Suprapubic skin (tissue), 4 donors: ENCODE measurements at regions not wholly inside any gene's neighbourhood (a gene's known extent, or its start where the extent isn't known, plus 50 kb on each side); places are given as distances from the start of the nearest gene placed in this dataset.

Experiments used
- DNase-seq, 2 donors: peaks; one replicate each; pipeline ENCODE4 v3.0.0-alpha.2; 2019; ENCODE audit warnings: low spot score in 2 of 2
- H3K27ac ChIP-seq: fragments of 200-600 bp; sonication (generic); one replicate; pipeline ENCODE4 v1.5.1; 2019
- H3K27me3 ChIP-seq: fragments of 200-600 bp; sonication (generic); one replicate; pipeline ENCODE4 v1.5.1; 2019
- H3K36me3 ChIP-seq: fragments of 200-600 bp; sonication (generic); one replicate; pipeline ENCODE4 v1.5.1; 2019
- H3K4me1 ChIP-seq: fragments of 200-600 bp; sonication (generic); one replicate; pipeline ENCODE4 v1.5.1; 2019
- H3K4me3 ChIP-seq: fragments of 200-600 bp; sonication (generic); one replicate; pipeline ENCODE4 v1.5.1; 2019; ENCODE audit warnings: mild to moderate bottlenecking
- H3K9me3 ChIP-seq: fragments of 200-600 bp; sonication (generic); one replicate; pipeline ENCODE4 v1.5.1; 2019
- EP300 ChIP-seq: sonication (generic); formaldehyde crosslinking; IDR thresholded peaks from one replicate; pipeline ENCODE4 v1.6.1; 2017; ENCODE audit warnings: antibody characterized with exemption
- POLR2A ChIP-seq, 2 donors: fragments of 450-650 bp; IDR thresholded peaks; one replicate each; pipeline ENCODE4 v1.6.1; 2017; ENCODE audit warnings: antibody characterized with exemption in 2 of 2, mild to moderate bottlenecking in 2 of 2, moderate library complexity in 2 of 2
- POLR2AphosphoS5 ChIP-seq, 3 donors: sonication (generic); formaldehyde crosslinking; IDR thresholded peaks; one replicate each; pipeline ENCODE4 v1.6.1; 2017; ENCODE audit warnings: antibody characterized with exemption in 3 of 3
- WGBS: methylation state at CpG from one replicate; pipeline ENCODE4 v1.1.5; 2018; 5-methylcytosine and 5-hydroxymethylcytosine counted together
- TF ChIP-seq, protein P1 (sequence below), 2 donors: fragments of 200-600 bp in 1 of 2; fragments of 450-650 bp in 1 of 2; sonication (generic) in 1 of 2; IDR thresholded peaks; one replicate each; pipeline ENCODE4 v1.5.1; 2016 to 2019; ENCODE audit warnings: antibody characterized with exemption in 2 of 2, mild to moderate bottlenecking in 1 of 2, moderate library complexity in 1 of 2

DNA sequence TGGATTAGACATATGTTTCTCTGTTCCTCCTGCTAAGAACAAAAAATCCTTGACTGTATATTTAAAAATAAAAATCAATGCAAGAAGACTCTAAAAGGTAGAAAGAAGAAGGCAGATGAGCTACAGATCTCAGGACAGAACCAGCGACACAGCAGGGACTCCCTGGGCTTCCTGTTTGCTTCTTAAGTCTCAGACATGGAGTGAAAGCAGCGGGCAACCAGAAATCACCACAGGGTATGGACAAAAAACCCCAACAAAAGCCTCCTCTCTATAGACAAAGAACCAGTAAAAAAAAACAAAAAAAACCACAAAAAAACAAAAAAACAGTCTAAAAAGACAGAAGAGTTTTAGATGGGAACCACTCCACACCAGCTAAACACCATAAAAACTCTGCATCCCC is 971.0 kb upstream of the GYPC start:
- H3K9me3 ChIP-seq, result no peaks in the 10 kb centered on the region
- no peaks in the 10 kb centered on the region for H3K27me3 ChIP-seq
- no peak overlapping the region for H3K27ac ChIP-seq
- TF ChIP-seq EP300, result no peak
- no peak for TF ChIP-seq POLR2A (IDR thresholded peaks at IDR 0.05)
- TF ChIP-seq, protein P1, sequence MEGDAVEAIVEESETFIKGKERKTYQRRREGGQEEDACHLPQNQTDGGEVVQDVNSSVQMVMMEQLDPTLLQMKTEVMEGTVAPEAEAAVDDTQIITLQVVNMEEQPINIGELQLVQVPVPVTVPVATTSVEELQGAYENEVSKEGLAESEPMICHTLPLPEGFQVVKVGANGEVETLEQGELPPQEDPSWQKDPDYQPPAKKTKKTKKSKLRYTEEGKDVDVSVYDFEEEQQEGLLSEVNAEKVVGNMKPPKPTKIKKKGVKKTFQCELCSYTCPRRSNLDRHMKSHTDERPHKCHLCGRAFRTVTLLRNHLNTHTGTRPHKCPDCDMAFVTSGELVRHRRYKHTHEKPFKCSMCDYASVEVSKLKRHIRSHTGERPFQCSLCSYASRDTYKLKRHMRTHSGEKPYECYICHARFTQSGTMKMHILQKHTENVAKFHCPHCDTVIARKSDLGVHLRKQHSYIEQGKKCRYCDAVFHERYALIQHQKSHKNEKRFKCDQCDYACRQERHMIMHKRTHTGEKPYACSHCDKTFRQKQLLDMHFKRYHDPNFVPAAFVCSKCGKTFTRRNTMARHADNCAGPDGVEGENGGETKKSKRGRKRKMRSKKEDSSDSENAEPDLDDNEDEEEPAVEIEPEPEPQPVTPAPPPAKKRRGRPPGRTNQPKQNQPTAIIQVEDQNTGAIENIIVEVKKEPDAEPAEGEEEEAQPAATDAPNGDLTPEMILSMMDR (IDR thresholded peaks at IDR 0.05), result no peak
- no peak for TF ChIP-seq POLR2AphosphoS5 (IDR thresholded peaks at IDR 0.05)
- H3K4me3 ChIP-seq, result no peak overlapping the region
- WGBS, result 75% methylated on average over 2 of the region's 2 CpGs
- no peaks in the 10 kb centered on the region for H3K4me1 ChIP-seq
- no peaks in the 10 kb centered on the region for H3K36me3 ChIP-seq
- DNase-seq, result no peak

DNA sequence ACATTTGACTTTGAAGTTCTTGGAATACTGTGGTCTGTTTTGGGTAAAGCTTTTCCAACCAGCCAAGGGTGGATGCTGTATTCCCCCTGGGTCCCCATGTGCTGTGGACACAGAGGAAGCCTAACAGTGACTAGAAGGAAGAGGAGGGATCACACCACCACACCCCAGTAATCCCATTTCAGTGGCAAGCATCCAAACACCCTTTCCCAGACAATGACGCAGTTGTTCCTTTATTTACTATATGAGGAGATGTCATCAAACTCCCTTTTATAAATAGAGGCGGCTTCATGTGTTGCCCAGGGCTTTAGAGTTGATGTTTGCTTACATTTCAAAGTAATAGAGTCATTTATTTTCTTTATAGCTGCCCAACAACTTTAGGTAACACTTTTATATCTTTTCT is 959.4 kb upstream of the GYPC start:
- no peak for DNase-seq
- no peak overlapping the region for H3K27ac ChIP-seq
- H3K27me3 ChIP-seq, result no peaks in the 10 kb centered on the region
- no peaks in the 10 kb centered on the region for H3K9me3 ChIP-seq
- 42% methylated on average over 2 of the region's 2 CpGs for WGBS
- no peaks in the 10 kb centered on the region for H3K36me3 ChIP-seq
- TF ChIP-seq POLR2AphosphoS5 (IDR thresholded peaks at IDR 0.05) (no peak), EP300 (no peak), POLR2A (IDR thresholded peaks at IDR 0.05) (no peak)
- TF ChIP-seq, protein P1 (IDR thresholded peaks at IDR 0.05), result no peak
- no peak overlapping the region for H3K4me3 ChIP-seq
- H3K4me1 ChIP-seq, result no peaks in the 10 kb centered on the region

DNA sequence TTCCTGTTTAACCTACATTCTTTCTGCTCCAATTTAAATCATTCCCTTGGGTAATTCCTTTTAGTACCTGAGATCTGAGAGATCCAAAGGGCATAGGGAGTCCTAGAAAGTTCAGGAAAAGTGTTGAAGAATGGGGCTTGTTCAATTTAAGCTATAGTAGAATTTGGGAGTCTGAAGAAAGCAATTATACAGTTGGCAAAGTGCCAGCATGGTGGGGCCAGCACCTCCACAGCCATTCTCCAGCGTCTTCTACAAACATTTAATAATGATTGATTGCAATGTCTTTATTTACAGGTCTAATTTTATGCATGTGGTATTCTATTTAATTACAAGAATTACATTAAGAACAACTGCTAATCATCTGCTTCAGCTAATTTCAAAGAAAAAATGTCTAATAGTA is 957.7 kb upstream of the GYPC start:
- H3K27ac ChIP-seq, result no peak overlapping the region
- no peak overlapping the region for H3K4me3 ChIP-seq
- TF ChIP-seq POLR2A (IDR thresholded peaks at IDR 0.05) (no peak), POLR2AphosphoS5 (IDR thresholded peaks at IDR 0.05) (no peak), EP300 (no peak)
- TF ChIP-seq, protein P1 (IDR thresholded peaks at IDR 0.05), result no peak
- no peak for DNase-seq
- no peaks in the 10 kb centered on the region for H3K36me3 ChIP-seq
- H3K9me3 ChIP-seq, result no peaks in the 10 kb centered on the region
- no peaks in the 10 kb centered on the region for H3K4me1 ChIP-seq
- no peaks in the 10 kb centered on the region for H3K27me3 ChIP-seq
- WGBS, result 54% methylated on average over 1 of the region's 1 CpG

DNA sequence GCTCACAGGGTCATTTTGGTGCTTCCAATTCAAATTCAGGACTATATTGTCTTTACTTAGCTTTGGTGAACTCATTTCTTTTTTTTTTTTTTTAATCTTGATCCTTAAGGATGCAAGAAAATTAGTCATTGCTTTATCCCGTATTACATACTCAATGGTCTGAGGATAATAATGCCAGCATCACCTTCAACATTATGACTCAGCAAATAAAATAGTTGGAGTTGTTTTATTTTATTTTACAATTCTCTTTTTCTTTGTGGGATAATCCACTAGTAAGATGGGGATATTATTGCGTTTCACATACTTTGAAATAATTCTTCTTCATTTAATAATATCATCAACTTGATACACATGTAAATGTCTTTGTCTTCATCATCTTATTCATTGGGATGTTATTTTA is 954.9 kb upstream of the GYPC start:
- DNase-seq, result no peak
- Histone ChIP-seq H3K9me3 (no peaks in the 10 kb centered on the region), H3K36me3 (no peaks in the 10 kb centered on the region), H3K4me3 (no peak overlapping the region), H3K27me3 (no peaks in the 10 kb centered on the region), H3K4me1 (no peaks in the 10 kb centered on the region), H3K27ac (no peak overlapping the region)
- TF ChIP-seq POLR2A (IDR thresholded peaks at IDR 0.05) (no peak), POLR2AphosphoS5 (IDR thresholded peaks at IDR 0.05) (no peak), EP300 (no peak)
- TF ChIP-seq, protein P1 (IDR thresholded peaks at IDR 0.05), result no peak
- 83% methylated on average over 2 of the region's 2 CpGs for WGBS

DNA sequence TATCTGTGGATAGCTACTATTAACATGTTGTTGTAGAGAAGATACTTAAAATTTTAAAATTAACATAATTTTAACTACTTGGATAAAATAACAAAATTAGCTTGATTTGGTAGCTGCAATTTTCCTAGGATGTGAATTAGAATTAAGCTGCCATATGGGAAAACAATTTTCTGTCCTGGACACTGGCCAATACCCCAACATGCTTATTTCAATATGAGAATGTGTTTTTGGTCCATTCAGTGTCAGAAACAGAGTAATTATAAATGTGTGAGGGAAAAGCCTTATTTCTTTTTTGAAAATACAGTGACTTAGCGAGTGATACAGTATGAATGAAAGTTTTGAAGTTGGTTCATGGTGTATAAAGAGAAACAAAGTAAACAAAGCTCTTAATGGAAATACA is 948.3 kb upstream of the GYPC start:
- H3K9me3 ChIP-seq, result no peaks in the 10 kb centered on the region
- no peaks in the 10 kb centered on the region for H3K27me3 ChIP-seq
- H3K36me3 ChIP-seq, result no peaks in the 10 kb centered on the region
- WGBS, result 72% methylated on average over 1 of the region's 1 CpG
- no peak overlapping the region for H3K27ac ChIP-seq
- no peak overlapping the region for H3K4me3 ChIP-seq
- DNase-seq, result no peak
- H3K4me1 ChIP-seq, result no peaks in the 10 kb centered on the region
- TF ChIP-seq POLR2A (IDR thresholded peaks at IDR 0.05) (no peak), POLR2AphosphoS5 (IDR thresholded peaks at IDR 0.05) (no peak), EP300 (no peak)
- TF ChIP-seq, protein P1 (IDR thresholded peaks at IDR 0.05), result no peak
